ENCODE measurements at regions not wholly inside any gene's neighbourhood (a gene's known extent, or its start where the extent isn't known, plus 50 kb on each side); places are given as distances from the start of the nearest gene placed in this dataset.

DNA sequence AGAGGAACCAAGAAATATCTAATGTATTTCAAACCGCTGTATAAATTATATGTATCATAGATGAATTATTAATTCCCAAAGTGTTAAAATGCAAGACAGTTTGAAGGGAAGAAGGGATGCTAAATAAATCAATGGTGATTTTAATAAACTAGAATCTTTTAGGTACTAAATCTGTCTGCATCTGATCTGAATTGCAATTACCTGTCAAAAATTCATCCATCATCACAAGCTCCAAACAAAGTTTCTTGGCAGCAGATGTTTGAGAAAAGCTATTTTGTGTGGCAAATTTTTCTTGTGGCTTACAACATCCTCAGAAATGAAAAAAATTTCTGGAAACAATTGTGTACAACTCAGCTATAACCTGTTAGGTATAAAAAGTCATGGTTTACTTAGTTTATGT is 816.0 kb upstream of the NDST4 start:
- H3K9me3 Mint-ChIP-seq: no peaks in the 10 kb centered on the region
- no peaks in the 10 kb centered on the region for H3K27me3 Mint-ChIP-seq
- POLR2A ChIA-PET: no interaction called here

GRCh38 chr4:115927382-115927781 is 814.0 kb upstream of the NDST4 start:
- H3K36me3 Mint-ChIP-seq (ENCODE audit: low read depth): no peaks in the 10 kb centered on the region
- no peak for ATAC-seq
- intact Hi-C loops (cut with micrococcal nuclease): no loop called here

More for the DNA sequence above, 816.0 kb upstream of the NDST4 start:
- intact Hi-C loops (cut with micrococcal nuclease): no loop called here
- H3K36me3 Mint-ChIP-seq (ENCODE audit: low read depth): no peaks in the 10 kb centered on the region
- TF ChIP-seq CTCF (IDR thresholded peaks at IDR 0.05): no peak
- H3K27ac Mint-ChIP-seq: no peak overlapping the region
- H3K4me3 Mint-ChIP-seq: no peak overlapping the region
- H3K4me1 Mint-ChIP-seq (ENCODE audit: low read depth): no peaks in the 10 kb centered on the region
- no peak for DNase-seq
- CTCF ChIA-PET: no interaction called here
- ATAC-seq: no peak

GRCh38 chr4:115923152-115923551 is 809.7 kb upstream of the NDST4 start:
- no peaks in the 10 kb centered on the region for H3K27me3 Mint-ChIP-seq
- ATAC-seq (no peak), DNase-seq (no peak)
- intact Hi-C loops (cut with micrococcal nuclease): no loop called here
- H3K36me3 Mint-ChIP-seq (ENCODE audit: low read depth): no peaks in the 10 kb centered on the region
- ChIA-PET POLR2A (no interaction called here), CTCF (no interaction called here)
- no peaks in the 10 kb centered on the region for H3K4me1 Mint-ChIP-seq (ENCODE audit: low read depth)
- no peak overlapping the region for H3K27ac Mint-ChIP-seq
- no peak overlapping the region for H3K4me3 Mint-ChIP-seq
- TF ChIP-seq CTCF (IDR thresholded peaks at IDR 0.05): no peak
- no peaks in the 10 kb centered on the region for H3K9me3 Mint-ChIP-seq

More at GRCh38 chr4:115927382-115927781, 814.0 kb upstream of the NDST4 start:
- no peaks in the 10 kb centered on the region for H3K27me3 Mint-ChIP-seq
- H3K9me3 Mint-ChIP-seq: no peaks in the 10 kb centered on the region
- no peak for TF ChIP-seq CTCF (IDR thresholded peaks at IDR 0.05)
- H3K4me3 Mint-ChIP-seq: no peak overlapping the region
- ChIA-PET POLR2A (no interaction called here), CTCF (no interaction called here)
- no peak for DNase-seq
- no peak overlapping the region for H3K27ac Mint-ChIP-seq
- no peaks in the 10 kb centered on the region for H3K4me1 Mint-ChIP-seq (ENCODE audit: low read depth)

- Mint-ChIP-seq H3K4me1 (ENCODE audit: low read depth) (no peaks in the 10 kb centered on the region), H3K36me3 (ENCODE audit: low read depth) (no peaks in the 10 kb centered on the region), H3K27me3 (no peaks in the 10 kb centered on the region), H3K27ac (no peak overlapping the region), H3K4me3 (no peak overlapping the region), H3K9me3 (no peaks in the 10 kb centered on the region)
- CTCF ChIA-PET: no interaction called here
- no peak for ATAC-seq
- intact Hi-C loops (cut with micrococcal nuclease): no loop called here
- TF ChIP-seq CTCF (IDR thresholded peaks at IDR 0.05): no peak
- DNase-seq: no peak
- POLR2A ChIA-PET: no interaction called here
These were observed 807.2 kb upstream of the NDST4 start for GRCh38 chr4:115920637-115921036.

- H3K27me3 Mint-ChIP-seq: no peaks in the 10 kb centered on the region
- intact Hi-C loops (cut with micrococcal nuclease): no loop called here
- no peak overlapping the region for H3K27ac Mint-ChIP-seq
- ATAC-seq (no peak), DNase-seq (no peak)
- H3K4me1 Mint-ChIP-seq (ENCODE audit: low read depth): no peaks in the 10 kb centered on the region
- CTCF ChIA-PET: no interaction called here
- H3K9me3 Mint-ChIP-seq: no peaks in the 10 kb centered on the region
- H3K4me3 Mint-ChIP-seq: no peak overlapping the region
- TF ChIP-seq CTCF (IDR thresholded peaks at IDR 0.05): no peak
- no peaks in the 10 kb centered on the region for H3K36me3 Mint-ChIP-seq (ENCODE audit: low read depth)
- POLR2A ChIA-PET: no interaction called here
These were observed 804.7 kb upstream of the NDST4 start for GRCh38 chr4:115918149-115918548.

All from activated CD8-positive, alpha-beta T cell treated with anti-CD3 and anti-CD28 coated beads for 36 hours (primary cell).